Endometrial microvascular endothelial cells (primary cell): ENCODE measurements at regions not wholly inside any gene's neighbourhood (a gene's known extent, or its start where the extent isn't known, plus 50 kb on each side); places are given as distances from the start of the nearest gene placed in this dataset.
"Not testable (repeated sequence)": the region's sequence is repeated elsewhere in the genome, so short reads cannot be mapped to it uniquely, and the experiment has no call there.

ENCODE experiments used
- in situ Hi-C: cut with HindIII; loops from 2 replicates; pipeline ENCODE4 v1.10.0; 2017; ENCODE audit warnings: low sequenced_read_pairs, low pct_unique_long_range_greater_than_20kb; ENCODE audit errors: inconsistent ontology term

GRCh38 chr6:28618898-28619555 lies 93.3 kb downstream of the GPX5 start:
- in situ Hi-C loops: no loop called here

- in situ Hi-C loops: not testable (repeated sequence)
Observed at GRCh38 chr6:28621268-28621667, 95.6 kb downstream of the GPX5 start.

GRCh38 chr6:28623242-28623641 lies 97.6 kb downstream of the GPX5 start:
- in situ Hi-C loops: not testable (repeated sequence)

GRCh38 chr6:28626386-28626785 lies 100.7 kb downstream of the GPX5 start:
- in situ Hi-C loops: not testable (repeated sequence)

- in situ Hi-C loops: no loop called here
Observed at GRCh38 chr6:28632326-28632851, 106.7 kb downstream of the GPX5 start.

GRCh38 chr6:28633445-28634215 lies 107.9 kb downstream of the GPX5 start:
- in situ Hi-C loops: no loop called here

- in situ Hi-C loops: no loop called here
Observed at GRCh38 chr6:28634411-28634760, 108.7 kb downstream of the GPX5 start.

GRCh38 chr6:28634761-28635546 lies 109.3 kb downstream of the GPX5 start:
- in situ Hi-C loops: no loop called here

- in situ Hi-C loops: no loop called here
Observed at GRCh38 chr6:28635547-28636158, 110.0 kb downstream of the GPX5 start.

- in situ Hi-C loops: no loop called here
Observed at GRCh38 chr6:28638787-28639430, 113.2 kb downstream of the GPX5 start.

GRCh38 chr6:28639445-28640290 lies 114.0 kb downstream of the GPX5 start:
- in situ Hi-C loops: not testable (repeated sequence)

- in situ Hi-C loops: no loop called here
Observed at GRCh38 chr6:28643017-28643740, 117.5 kb downstream of the GPX5 start.

- in situ Hi-C loops: no loop called here
Observed at GRCh38 chr6:28646650-28647049, 121.0 kb downstream of the GPX5 start.

GRCh38 chr6:28648035-28648877 lies 122.6 kb downstream of the GPX5 start:
- in situ Hi-C loops: no loop called here

GRCh38 chr6:28648878-28649375 lies 123.2 kb downstream of the GPX5 start:
- in situ Hi-C loops: no loop called here

- in situ Hi-C loops: no loop called here
Observed at GRCh38 chr6:28651161-28651560, 125.5 kb downstream of the GPX5 start.
